ENCODE measurements at regions not wholly inside any gene's neighbourhood (a gene's known extent, or its start where the extent isn't known, plus 50 kb on each side); places are given as distances from the start of the nearest gene placed in this dataset.

GRCh38 chr2:147543056-147543455 lies 301.8 kb upstream of the ACVR2A start:
- no peak for TF ChIP-seq CTCF (IDR thresholded peaks at IDR 0.05; ENCODE audit: low read depth, low read length)

GRCh38 chr2:147542351-147542750 lies 302.5 kb upstream of the ACVR2A start:
- TF ChIP-seq CTCF (IDR thresholded peaks at IDR 0.05; ENCODE audit: low read depth, low read length), result no peak
- no peak overlapping the region for H3K27ac ChIP-seq
- H3K36me3 ChIP-seq, result no peaks in the 10 kb centered on the region
- H3K27me3 ChIP-seq, result no peaks in the 10 kb centered on the region
- H3K4me3 ChIP-seq, result no peak overlapping the region
- no peak for DNase-seq (ENCODE audit: low read depth in 1 of 2, low spot score in 1 of 2)
- H3K9me3 ChIP-seq (ENCODE audit: low read depth), result no peaks in the 10 kb centered on the region
- H3K4me1 ChIP-seq (ENCODE audit: low read depth), result no peaks in the 10 kb centered on the region

More at GRCh38 chr2:147543056-147543455, 301.8 kb upstream of the ACVR2A start:
- Histone ChIP-seq H3K4me3 (no peak overlapping the region), H3K9me3 (ENCODE audit: low read depth) (no peaks in the 10 kb centered on the region), H3K27ac (no peak overlapping the region), H3K27me3 (no peaks in the 10 kb centered on the region), H3K36me3 (no peaks in the 10 kb centered on the region), H3K4me1 (ENCODE audit: low read depth) (no peaks in the 10 kb centered on the region)
- no peak for DNase-seq (ENCODE audit: low read depth in 1 of 2, low spot score in 1 of 2)

GRCh38 chr2:147541314-147541713 lies 303.5 kb upstream of the ACVR2A start:
- H3K27ac ChIP-seq, result no peak overlapping the region
- no peaks in the 10 kb centered on the region for H3K27me3 ChIP-seq
- no peak for DNase-seq (ENCODE audit: low read depth in 1 of 2, low spot score in 1 of 2)
- H3K4me3 ChIP-seq, result no peak overlapping the region
- H3K4me1 ChIP-seq (ENCODE audit: low read depth), result no peaks in the 10 kb centered on the region
- no peaks in the 10 kb centered on the region for H3K36me3 ChIP-seq
- no peaks in the 10 kb centered on the region for H3K9me3 ChIP-seq (ENCODE audit: low read depth)
- TF ChIP-seq CTCF (IDR thresholded peaks at IDR 0.05; ENCODE audit: low read depth, low read length), result no peak

DNA sequence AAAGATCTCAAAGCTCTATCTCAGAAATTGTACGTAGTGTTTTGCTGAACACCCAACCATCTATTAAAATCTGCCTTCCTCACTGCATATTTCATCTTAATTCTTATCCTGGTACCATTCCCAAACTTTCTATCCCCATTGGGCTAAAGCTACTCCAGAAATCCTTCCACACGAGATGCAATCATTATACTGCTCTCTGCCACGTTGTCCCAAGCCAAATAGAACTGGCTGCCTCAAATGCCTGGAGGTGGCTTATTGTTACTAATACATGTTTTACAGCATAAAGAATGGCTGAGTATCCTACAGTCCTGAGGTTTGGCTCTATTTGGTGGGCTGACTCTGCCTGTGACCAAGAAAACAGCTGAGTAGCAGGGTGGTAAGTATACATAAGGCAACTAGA lies 306.0 kb upstream of the ACVR2A start:
- no peaks in the 10 kb centered on the region for H3K36me3 ChIP-seq
- no peaks in the 10 kb centered on the region for H3K4me1 ChIP-seq (ENCODE audit: low read depth)
- TF ChIP-seq CTCF (IDR thresholded peaks at IDR 0.05; ENCODE audit: low read depth, low read length), result no peak
- H3K4me3 ChIP-seq, result no peak overlapping the region
- no peak overlapping the region for H3K27ac ChIP-seq
- no peaks in the 10 kb centered on the region for H3K27me3 ChIP-seq
- no peaks in the 10 kb centered on the region for H3K9me3 ChIP-seq (ENCODE audit: low read depth)
- DNase-seq (ENCODE audit: low read depth in 1 of 2, low spot score in 1 of 2), result no peak

GRCh38 chr2:147538088-147538487 lies 306.7 kb upstream of the ACVR2A start:
- H3K27ac ChIP-seq, result no peak overlapping the region
- no peaks in the 10 kb centered on the region for H3K9me3 ChIP-seq (ENCODE audit: low read depth)

More at GRCh38 chr2:147538088-147538487, 306.7 kb upstream of the ACVR2A start:
- no peaks in the 10 kb centered on the region for H3K36me3 ChIP-seq
- DNase-seq (ENCODE audit: low read depth in 1 of 2, low spot score in 1 of 2), result peak in 1 of 2 donors; percentile 80
- no peak overlapping the region for H3K4me3 ChIP-seq
- H3K4me1 ChIP-seq (ENCODE audit: low read depth), result no peaks in the 10 kb centered on the region
- no peaks in the 10 kb centered on the region for H3K27me3 ChIP-seq
- no peak for TF ChIP-seq CTCF (IDR thresholded peaks at IDR 0.05; ENCODE audit: low read depth, low read length)
